Skin epidermis (tissue), 12 donors: ENCODE measurements at regions not wholly inside any gene's neighbourhood (a gene's known extent, or its start where the extent isn't known, plus 50 kb on each side); places are given as distances from the start of the nearest gene placed in this dataset.
"Not testable (repeated sequence)": the region's sequence is repeated elsewhere in the genome, so short reads cannot be mapped to it uniquely, and the experiment has no call there.

Experiments
- H3K27ac ChIP-seq, 21 experiments: fragments of 200-600 bp; sonication (generic) in 11 of 21; one replicate each; pipeline ENCODE4 v1.5.0; 2020; ENCODE audit warnings: mild to moderate bottlenecking in 3 of 21, inconsistent platforms in 2 of 21, moderate library complexity in 2 of 21
- H3K4me3 ChIP-seq, 7 experiments: fragments of 200-600 bp; sonication (generic) in 2 of 7; one replicate each; pipeline ENCODE4 v1.5.0; 2020; ENCODE audit warnings: inconsistent platforms in 2 of 7, mild to moderate bottlenecking in 2 of 7, moderate library complexity in 1 of 7

GRCh38 chr22:48729499-48730171, 1098.0 kb downstream of the BRD1 start:
- Histone ChIP-seq H3K4me3 (no peak overlapping the region), H3K27ac (no peak overlapping the region)

- no peak overlapping the region for H3K27ac ChIP-seq
- H3K4me3 ChIP-seq = no peak overlapping the region
Observed at GRCh38 chr22:48727454-48728058, 1100.1 kb downstream of the BRD1 start.

GRCh38 chr22:48724899-48725298, 1102.8 kb downstream of the BRD1 start:
- Histone ChIP-seq H3K27ac (no peak overlapping the region), H3K4me3 (no peak overlapping the region)

- H3K27ac ChIP-seq = no peak overlapping the region
- no peak overlapping the region for H3K4me3 ChIP-seq
Observed at GRCh38 chr22:48722661-48723060, 1105.0 kb downstream of the BRD1 start.

GRCh38 chr22:48721395-48721669, 1106.3 kb downstream of the BRD1 start:
- Histone ChIP-seq H3K4me3 (no peak overlapping the region), H3K27ac (no peak overlapping the region)

- Histone ChIP-seq H3K4me3 (no peak overlapping the region), H3K27ac (no peak overlapping the region)
Observed at GRCh38 chr22:48720662-48721394, 1106.8 kb downstream of the BRD1 start.

- no peak overlapping the region for H3K27ac ChIP-seq
- no peak overlapping the region for H3K4me3 ChIP-seq
Observed at GRCh38 chr22:48719978-48720661, 1107.6 kb downstream of the BRD1 start.

- H3K27ac ChIP-seq = no peak overlapping the region
- no peak overlapping the region for H3K4me3 ChIP-seq
Observed at GRCh38 chr22:48718818-48719500, 1108.7 kb downstream of the BRD1 start.

GRCh38 chr22:48717883-48718817, 1109.5 kb downstream of the BRD1 start:
- Histone ChIP-seq H3K27ac (no peak overlapping the region), H3K4me3 (no peak overlapping the region)

- no peak overlapping the region for H3K27ac ChIP-seq
- no peak overlapping the region for H3K4me3 ChIP-seq
Observed at GRCh38 chr22:48717076-48717810, 1110.4 kb downstream of the BRD1 start.

- not testable (repeated sequence) for H3K27ac ChIP-seq, H3K4me3 ChIP-seq
Observed at GRCh38 chr22:48716154-48716553, 1111.5 kb downstream of the BRD1 start.

- Histone ChIP-seq H3K4me3 (no peak overlapping the region), H3K27ac (no peak overlapping the region)
Observed at GRCh38 chr22:48715511-48715910, 1112.2 kb downstream of the BRD1 start.

GRCh38 chr22:48714231-48714630, 1113.4 kb downstream of the BRD1 start:
- H3K4me3 ChIP-seq = no peak overlapping the region
- H3K27ac ChIP-seq = no peak overlapping the region

- Histone ChIP-seq H3K27ac (no peak overlapping the region), H3K4me3 (no peak overlapping the region)
Observed at GRCh38 chr22:48713272-48714205, 1114.1 kb downstream of the BRD1 start.

- Histone ChIP-seq H3K4me3 (no peak overlapping the region), H3K27ac (no peak overlapping the region)
Observed at GRCh38 chr22:48712558-48713271, 1115.0 kb downstream of the BRD1 start.

GRCh38 chr22:48711669-48712068, 1116.0 kb downstream of the BRD1 start:
- Histone ChIP-seq H3K4me3 (no peak overlapping the region), H3K27ac (no peak overlapping the region)

- H3K27ac ChIP-seq = no peak overlapping the region
- H3K4me3 ChIP-seq = no peak overlapping the region
Observed at GRCh38 chr22:48711031-48711431, 1116.6 kb downstream of the BRD1 start.
